ENCODE measurements at regions not wholly inside any gene's neighbourhood (a gene's known extent, or its start where the extent isn't known, plus 50 kb on each side); places are given as distances from the start of the nearest gene placed in this dataset.
"Not testable (repeated sequence)": the region's sequence is repeated elsewhere in the genome, so short reads cannot be mapped to it uniquely, and the experiment has no call there.

GRCh38 chr2:40668425-40668824 is 216.5 kb upstream of the SLC8A1 start:
- no peak overlapping the region for H3K27ac ChIP-seq
- no peak for TF ChIP-seq CTCF (conservative IDR thresholded peaks at IDR 0.05)

GRCh38 chr2:40676134-40676790 is 224.4 kb upstream of the SLC8A1 start:
- not testable (repeated sequence) for H3K27ac ChIP-seq

- H3K27ac ChIP-seq: no peak overlapping the region
- no peak for TF ChIP-seq CTCF (conservative IDR thresholded peaks at IDR 0.05)
Observed at GRCh38 chr2:40680547-40680946, 228.7 kb upstream of the SLC8A1 start.

- TF ChIP-seq CTCF (conservative IDR thresholded peaks at IDR 0.05): no peak
- H3K27ac ChIP-seq: no peak overlapping the region
Observed at GRCh38 chr2:40690036-40690435, 238.1 kb upstream of the SLC8A1 start.

GRCh38 chr2:40690525-40690924 is 238.6 kb upstream of the SLC8A1 start:
- H3K27ac ChIP-seq: no peak overlapping the region
- no peak for TF ChIP-seq CTCF (conservative IDR thresholded peaks at IDR 0.05)

- no peak for TF ChIP-seq CTCF (conservative IDR thresholded peaks at IDR 0.05)
Observed at GRCh38 chr2:40700231-40700954, 248.5 kb upstream of the SLC8A1 start.

GRCh38 chr2:40712197-40712894 is 260.5 kb upstream of the SLC8A1 start:
- H3K27ac ChIP-seq: not testable (repeated sequence)

More at GRCh38 chr2:40700231-40700954, 248.5 kb upstream of the SLC8A1 start:
- peak overlapping the region; percentile 76 for H3K27ac ChIP-seq

GRCh38 chr2:40716879-40717278 is 265.0 kb upstream of the SLC8A1 start:
- H3K27ac ChIP-seq: no peak overlapping the region
- no peak for TF ChIP-seq CTCF (conservative IDR thresholded peaks at IDR 0.05)

Measured in VCaP (cell line).